ENCODE measurements at regions not wholly inside any gene's neighbourhood (a gene's known extent, or its start where the extent isn't known, plus 50 kb on each side); places are given as distances from the start of the nearest gene placed in this dataset.

DNA sequence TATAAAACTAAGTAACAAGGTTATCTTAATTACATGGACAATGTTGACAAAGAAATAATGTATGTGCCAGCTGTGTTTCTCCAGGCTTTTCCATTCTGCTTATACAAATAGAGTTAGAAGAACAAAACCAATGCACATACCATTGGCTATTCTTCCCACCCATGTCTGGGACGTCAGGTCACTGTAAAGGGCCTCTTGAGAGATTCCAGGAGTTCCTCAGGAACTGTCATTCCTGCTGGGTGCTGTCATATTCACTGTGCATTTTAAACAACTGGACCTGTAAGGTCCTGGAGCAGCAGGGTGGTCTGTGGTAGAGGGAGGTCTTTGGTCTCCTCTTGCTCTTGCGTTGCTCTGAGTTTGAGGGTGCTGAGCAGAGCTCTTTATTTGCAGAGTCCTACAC lies 74.6 kb upstream of the AP1S2 start:
- Histone ChIP-seq H3K23ac (ENCODE audit: insufficient read length, low read depth, low read length) (no peak overlapping the region), H3K4me2 (ENCODE audit: insufficient read depth, insufficient read length, low read length) (no peak overlapping the region), H3K27ac (ENCODE audit: insufficient read length, low read depth, low read length) (no peak overlapping the region), H2BK12ac (ENCODE audit: insufficient read length, low read depth, low read length) (no peak overlapping the region), H3K56ac (ENCODE audit: insufficient read length, low read depth, low read length) (no peak overlapping the region), H2BK120ac (ENCODE audit: low read depth, low read length, poor library complexity, severe bottlenecking) (no peak overlapping the region), H3K18ac (ENCODE audit: insufficient read length, low read depth, low read length) (no peak overlapping the region), H3K4me1 (ENCODE audit: insufficient read depth, low read length) (peaks cover 7% of the 10 kb centered on the region), H2AFZ (ENCODE audit: low read length) (no peak overlapping the region), H4K91ac (ENCODE audit: insufficient read length, low read depth, low read length) (no peak overlapping the region), H3K27me3 (ENCODE audit: insufficient read depth, low read length) (no peaks in the 10 kb centered on the region), H4K8ac (replicated peaks; ENCODE audit: insufficient read length, low read depth, low read length) (no peak overlapping the region), H3K79me1 (ENCODE audit: insufficient read depth, low read depth, low read length, poor library complexity, severe bottlenecking) (no peaks in the 10 kb centered on the region), H3K9ac (ENCODE audit: extremely low read depth, insufficient read length, low read length) (no peak overlapping the region), H3K79me2 (ENCODE audit: insufficient read depth, low read length) (no peaks in the 10 kb centered on the region), H4K20me1 (ENCODE audit: control insufficient read depth, insufficient read depth, insufficient read length) (no peaks in the 10 kb centered on the region), H4K5ac (ENCODE audit: insufficient read length, low read depth, low read length) (no peak overlapping the region), H2BK15ac (ENCODE audit: low read depth, low read length) (no peak overlapping the region), H2BK20ac (ENCODE audit: low read depth, low read length, poor library complexity, severe bottlenecking) (no peak overlapping the region), H3T11ph (ENCODE audit: low read length) (no peak overlapping the region), H2BK5ac (ENCODE audit: insufficient read length, low read length) (no peak overlapping the region), H3K23me2 (ENCODE audit: insufficient read length, low read depth, low read length, poor library complexity, severe bottlenecking) (no peaks in the 10 kb centered on the region), H2AK5ac (ENCODE audit: insufficient read length, low read length) (no peak overlapping the region), H3K9me3 (ENCODE audit: control insufficient read depth, low read depth, low read length) (no peaks in the 10 kb centered on the region), H3K14ac (ENCODE audit: insufficient read depth, low read length) (no peak overlapping the region), H3K4ac (ENCODE audit: low read depth, low read length) (no peak overlapping the region)
- no peak for DNase-seq
- Mint-ChIP-seq H3K9me3 (peaks cover 7 to 11% of the 10 kb centered on the region in 2 experiments; a peak in 4 of 5 replicates), H3K4me3 (no peak overlapping the region), H3K27ac (peak overlapping the region in 1 of 3 experiments; percentile 58; a peak in 3 of 7 replicates), H3K36me3 (ENCODE audit: insufficient read depth in 1 of 3, low read depth in 3 of 3) (peaks cover 0 to 17% (median 11%) of the 10 kb centered on the region in 3 experiments; a peak in 5 of 7 replicates), H3K27me3 (ENCODE audit: low read depth) (no peaks in the 10 kb centered on the region), H3K4me1 (peaks cover 27 to 40% of the 10 kb centered on the region in 2 experiments)
- TF ChIP-seq CTCF (conservative IDR thresholded peaks at IDR 0.05): no peak
- WGBS (ENCODE audit: extremely low coverage, insufficient read length, low lambda C conversion rate): no CpG with 5 or more reads among the region's 2 CpGs
